ENCODE measurements at regions not wholly inside any gene's neighbourhood (a gene's known extent, or its start where the extent isn't known, plus 50 kb on each side); places are given as distances from the start of the nearest gene placed in this dataset.
A peak's percentile ranks its signal among the peaks of the same experiment; 100 is the strongest.
"Not testable (repeated sequence)": the region's sequence is repeated elsewhere in the genome, so short reads cannot be mapped to it uniquely, and the experiment has no call there.

DNA sequence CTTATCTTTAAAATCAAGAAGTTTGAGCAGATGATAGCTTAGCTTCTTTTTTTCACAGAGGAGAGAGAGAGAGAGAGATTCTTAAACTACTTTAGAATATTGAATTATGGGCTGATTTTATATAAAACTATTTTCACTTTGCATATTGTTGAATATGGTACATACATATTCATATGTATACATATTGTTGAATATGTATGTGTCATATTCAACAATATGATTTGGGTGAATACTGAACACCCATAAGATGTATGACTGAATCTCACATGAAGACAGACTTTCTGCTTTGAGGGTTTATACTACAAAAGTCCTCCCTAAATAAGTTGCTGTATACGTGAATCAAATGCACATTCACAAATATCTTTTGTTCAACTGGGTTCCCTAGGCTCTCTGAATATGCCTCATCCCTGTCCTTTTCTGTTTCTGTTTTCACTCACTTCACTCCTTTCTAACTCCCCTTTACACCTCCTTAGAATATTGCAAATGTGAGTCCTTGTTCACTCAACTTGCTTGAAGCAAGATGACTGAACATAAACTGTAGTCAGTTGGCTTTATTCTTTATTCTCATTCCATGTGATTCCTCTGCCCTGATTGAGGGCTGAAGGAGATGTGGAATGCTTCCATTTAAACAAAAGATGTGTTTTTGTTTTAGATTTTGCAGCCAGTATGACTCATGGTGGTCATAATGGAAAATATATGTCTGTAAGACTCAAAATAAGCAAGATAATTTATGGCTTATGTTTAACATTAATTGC, 225.4 kb upstream of the DAB2 start:
- no peak for DNase-seq (ENCODE audit: low spot score)

DNA sequence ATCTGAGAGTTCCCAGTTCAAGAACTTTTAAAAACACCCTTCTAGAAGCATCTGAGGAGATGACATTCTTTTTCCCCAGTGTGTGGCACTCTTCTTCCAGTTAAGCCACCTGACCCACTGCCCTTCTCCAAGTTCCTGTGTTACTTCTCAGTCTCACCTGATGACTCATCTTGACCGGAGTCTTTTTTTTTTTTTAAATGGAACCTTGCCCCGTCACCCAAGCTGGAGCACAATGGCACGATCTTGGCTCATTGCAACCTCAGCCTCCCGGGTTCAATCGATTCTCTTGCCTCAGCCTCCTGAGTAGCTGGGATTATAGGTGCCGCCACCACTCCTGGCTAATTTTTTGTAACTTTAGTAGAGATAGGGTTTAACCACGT, 224.1 kb upstream of the DAB2 start:
- DNase-seq (ENCODE audit: low spot score), result no peak

DNA sequence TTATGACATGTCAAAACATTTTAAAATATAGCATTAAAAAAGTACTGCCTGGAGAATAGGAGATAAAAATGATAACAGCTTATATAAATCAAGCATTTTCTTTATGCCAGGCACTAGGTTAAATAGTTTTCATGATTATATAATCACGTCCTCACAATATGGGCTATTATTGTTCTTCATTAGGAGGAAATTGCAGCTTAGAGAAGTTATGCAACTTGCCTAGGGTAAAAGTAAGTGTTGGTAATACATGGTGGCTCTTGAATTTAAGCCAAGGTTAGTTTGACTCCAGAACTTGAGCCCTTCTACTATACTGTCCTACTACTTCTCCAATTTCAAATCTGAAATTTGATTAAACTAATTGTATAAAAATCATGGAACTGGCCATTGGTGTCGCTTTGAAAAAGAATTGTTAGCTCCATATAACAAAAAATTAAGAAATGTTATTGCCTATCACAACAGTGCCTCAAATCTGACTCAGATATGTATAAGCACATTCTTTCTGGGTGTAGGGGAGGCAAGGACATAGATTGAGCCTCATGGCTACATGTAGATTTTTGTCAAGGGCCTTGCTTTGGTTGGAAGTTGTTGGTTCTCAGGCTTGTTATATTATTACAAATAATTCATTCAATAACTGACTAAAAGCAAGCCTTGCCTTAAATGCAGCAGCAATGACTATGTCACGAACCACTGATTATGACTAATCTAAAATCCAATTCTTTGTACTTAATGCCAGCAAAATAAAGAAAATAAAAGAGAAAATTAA, 223.5 kb upstream of the DAB2 start:
- no peak for DNase-seq (ENCODE audit: low spot score)

DNA sequence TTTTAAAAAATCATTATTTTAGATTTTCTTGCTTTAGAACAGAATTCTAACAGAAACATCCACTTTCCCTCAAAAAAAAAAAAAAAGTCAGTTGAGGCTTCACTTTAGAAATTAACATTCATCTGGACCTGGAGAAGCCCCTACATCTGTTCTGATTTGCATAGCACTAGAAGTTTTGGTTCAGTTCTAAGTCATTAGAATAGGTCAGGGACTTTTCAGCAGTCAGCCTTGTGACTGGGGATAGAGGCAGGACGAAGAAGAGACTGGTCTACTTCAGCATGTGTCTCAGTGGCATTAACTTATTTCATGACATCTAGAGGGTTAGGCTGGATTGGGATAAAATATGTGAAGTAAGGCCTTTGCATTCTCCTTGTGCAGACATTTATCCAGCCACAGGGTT, 215.8 kb upstream of the DAB2 start:
- no peak for DNase-seq (ENCODE audit: low spot score)

DNA sequence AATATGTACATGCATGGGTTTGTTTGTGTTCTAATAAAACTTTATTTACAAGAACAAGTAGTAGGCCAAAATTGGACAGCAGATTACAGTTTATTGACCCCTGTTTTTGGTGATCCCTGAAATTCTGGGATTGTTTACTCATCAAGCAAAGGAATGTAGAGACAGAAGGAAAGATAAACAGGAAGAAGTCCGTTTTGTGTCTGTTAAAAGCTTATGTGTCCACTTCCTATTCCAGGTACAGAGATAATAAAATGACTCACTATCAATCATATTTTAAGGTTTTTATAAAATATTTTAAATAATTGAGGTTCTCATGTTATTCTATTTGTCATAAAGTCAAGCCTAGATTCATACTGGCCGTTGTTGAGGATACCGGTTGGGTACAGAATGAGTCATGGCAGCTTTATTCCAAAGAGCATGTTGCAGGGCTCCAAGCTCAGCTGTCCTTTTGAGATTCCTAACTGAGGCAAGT, 214.9 kb upstream of the DAB2 start:
- no peak for DNase-seq (ENCODE audit: low spot score)

DNA sequence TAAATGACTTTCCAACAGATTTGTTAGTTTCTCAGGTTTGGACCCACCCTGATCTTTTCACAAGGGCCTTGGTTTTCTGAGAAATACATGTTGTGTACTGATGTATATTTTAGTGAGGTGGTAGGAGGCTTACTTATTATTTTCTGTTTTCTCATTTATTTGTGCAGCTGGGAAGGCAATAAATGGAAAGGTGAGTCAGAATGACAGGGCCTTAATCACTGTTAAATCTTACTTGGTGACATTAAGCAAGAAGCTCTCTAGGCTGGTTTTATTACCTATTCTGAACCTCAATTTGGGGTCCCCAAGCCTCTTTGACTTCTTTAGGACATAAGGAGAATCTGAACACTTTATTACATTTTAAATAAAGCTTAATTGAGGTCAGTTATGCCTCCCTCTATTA, 214.0 kb upstream of the DAB2 start:
- DNase-seq (ENCODE audit: low spot score), result no peak

DNA sequence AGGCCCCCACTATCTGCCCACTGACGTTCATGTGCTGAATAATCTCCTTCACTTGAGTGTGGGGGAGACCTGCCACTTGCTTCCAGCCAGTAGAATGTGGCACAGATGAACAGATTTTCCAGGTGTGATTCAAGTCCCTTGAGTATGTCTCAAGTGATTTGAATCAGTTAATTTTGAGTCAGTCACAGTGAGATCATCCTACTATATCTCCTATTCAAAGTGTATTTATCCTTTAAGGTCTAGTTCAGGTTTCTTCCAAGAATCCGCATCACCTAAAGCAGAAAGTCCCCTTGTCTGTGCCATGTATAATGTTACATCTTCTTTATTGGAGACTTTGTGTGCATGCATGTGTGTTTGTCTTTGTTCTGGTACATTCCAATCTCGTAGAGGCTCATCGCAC, 208.3 kb upstream of the DAB2 start:
- no peak for DNase-seq (ENCODE audit: low spot score)

DNA sequence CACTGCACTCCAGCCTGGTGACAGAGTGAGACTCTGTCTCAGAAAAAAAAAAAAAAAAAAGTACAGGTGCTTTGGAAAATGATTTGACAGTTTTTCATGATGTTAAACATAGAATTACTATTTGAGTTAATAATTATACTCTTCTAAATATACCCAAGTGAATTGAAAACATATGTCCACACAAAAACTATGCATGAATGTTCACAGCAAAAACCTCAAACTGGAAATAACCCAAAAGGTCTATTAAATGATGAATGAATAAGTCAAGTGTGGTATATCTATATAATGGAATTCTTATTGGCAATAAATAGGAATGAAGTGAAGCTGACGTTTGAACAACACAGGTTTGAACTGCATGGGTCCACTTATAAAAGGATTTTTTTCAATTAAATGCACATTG, 207.2 kb upstream of the DAB2 start:
- DNase-seq (ENCODE audit: low spot score), result no peak

DNA sequence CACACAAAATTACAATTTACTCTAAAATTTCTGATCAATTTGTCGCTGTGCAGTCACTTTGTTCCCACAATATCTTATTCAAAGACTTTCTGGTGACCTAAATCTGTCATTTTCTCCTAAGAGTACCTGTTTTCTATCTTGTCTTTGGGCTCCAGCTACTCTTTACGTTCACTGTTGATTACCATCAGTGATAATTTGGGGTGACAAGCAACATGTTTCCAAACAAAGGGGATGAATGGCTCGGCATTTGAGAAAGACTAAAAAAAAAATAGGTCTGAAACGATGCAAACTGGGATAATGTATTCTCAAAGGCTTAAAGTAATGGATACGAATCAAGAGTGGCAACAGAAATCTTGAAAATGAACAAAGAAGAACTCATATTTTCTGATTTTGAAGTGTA, 205.2 kb upstream of the DAB2 start:
- DNase-seq (ENCODE audit: low spot score), result no peak

GRCh38 chr5:39628348-39628747, 203.6 kb upstream of the DAB2 start:
- DNase-seq (ENCODE audit: low spot score), result no peak

DNA sequence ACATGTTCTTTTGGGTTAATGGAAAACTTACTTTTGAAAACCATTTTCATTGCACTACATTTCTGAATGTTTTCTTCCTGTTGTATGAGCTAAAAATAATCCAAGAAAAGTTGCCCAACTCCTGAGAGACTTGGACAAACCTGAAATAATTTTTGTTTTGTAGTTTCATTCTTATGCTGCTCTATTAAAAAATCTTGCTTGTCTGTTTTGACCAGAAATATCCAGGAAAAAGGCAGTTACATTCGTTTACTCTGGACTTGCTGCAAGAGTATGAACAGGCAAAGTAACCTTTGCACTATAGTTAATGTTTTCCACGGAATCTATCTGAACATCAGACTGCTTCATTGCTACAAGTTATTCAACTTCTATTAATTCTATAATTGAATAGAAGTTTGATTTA, 200.1 kb upstream of the DAB2 start:
- no peak for DNase-seq (ENCODE audit: low spot score)

DNA sequence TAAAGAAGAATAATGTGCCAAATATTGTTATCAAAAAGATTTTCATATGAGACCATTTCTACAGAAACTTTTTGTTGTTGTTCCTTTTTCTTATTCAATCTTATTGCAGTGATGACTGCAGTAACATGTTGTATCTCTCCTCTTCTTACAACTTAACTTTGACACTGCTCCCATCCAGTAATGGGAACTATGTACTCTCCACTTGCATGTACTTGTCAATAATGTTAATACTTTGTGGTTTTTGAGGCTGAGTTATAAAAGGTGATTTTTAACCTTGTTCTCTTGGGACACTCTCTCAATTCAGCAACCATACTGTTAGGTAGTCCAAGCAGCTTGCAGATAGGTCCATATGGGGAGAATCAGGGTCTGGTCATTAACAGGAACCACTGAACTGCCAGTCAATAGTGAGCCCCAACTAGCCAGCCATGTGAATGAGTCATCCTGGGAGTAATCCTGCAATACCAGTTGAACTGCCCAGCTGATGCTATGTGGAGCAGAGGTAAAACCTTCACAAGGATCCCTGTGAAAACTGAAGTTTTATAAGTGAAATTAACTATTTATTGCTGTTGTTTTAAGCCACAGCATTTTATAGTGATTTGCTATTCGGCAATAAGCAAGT, 199.6 kb upstream of the DAB2 start:
- peak; percentile 21 for DNase-seq (ENCODE audit: low spot score)

- DNase-seq (ENCODE audit: low spot score), result peak; percentile 7
Measured at GRCh38 chr5:39623291-39623865, 198.6 kb upstream of the DAB2 start.

GRCh38 chr5:39622281-39622680, 197.5 kb upstream of the DAB2 start:
- DNase-seq (ENCODE audit: low spot score), result no peak

DNA sequence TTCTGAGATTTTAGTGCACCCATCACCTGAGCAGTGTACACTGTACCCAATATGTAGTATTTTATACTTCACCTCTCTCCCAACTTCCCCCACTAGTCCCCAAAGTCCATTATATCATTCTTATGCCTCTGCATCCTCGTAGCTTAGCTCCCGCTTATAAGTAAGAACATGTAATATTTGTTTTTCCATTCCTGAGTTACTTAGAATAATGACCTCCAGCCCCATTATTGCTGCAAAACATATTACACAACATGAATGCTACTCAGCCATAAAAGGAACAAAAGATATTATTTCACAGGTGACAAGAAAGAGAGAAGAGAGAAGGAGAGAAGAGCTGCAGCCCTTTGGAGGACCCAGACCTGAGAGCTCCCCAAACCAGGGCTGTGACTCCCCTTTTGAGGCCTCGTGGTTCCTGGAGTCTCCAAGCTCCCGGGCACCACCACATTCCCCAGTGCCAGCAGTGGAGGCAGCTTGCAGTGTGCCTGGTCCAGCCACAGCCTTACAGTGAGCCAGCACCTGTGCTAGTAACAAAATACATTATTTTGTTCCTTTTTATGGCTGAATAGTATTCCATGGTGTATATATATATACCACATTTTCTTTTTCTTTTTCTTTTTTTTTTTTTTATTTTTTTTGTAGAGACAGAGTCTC, 194.5 kb upstream of the DAB2 start:
- DNase-seq (ENCODE audit: low spot score), result no peak

- DNase-seq (ENCODE audit: low spot score), result no peak
Measured at GRCh38 chr5:39618391-39618790, 193.6 kb upstream of the DAB2 start.

DNA sequence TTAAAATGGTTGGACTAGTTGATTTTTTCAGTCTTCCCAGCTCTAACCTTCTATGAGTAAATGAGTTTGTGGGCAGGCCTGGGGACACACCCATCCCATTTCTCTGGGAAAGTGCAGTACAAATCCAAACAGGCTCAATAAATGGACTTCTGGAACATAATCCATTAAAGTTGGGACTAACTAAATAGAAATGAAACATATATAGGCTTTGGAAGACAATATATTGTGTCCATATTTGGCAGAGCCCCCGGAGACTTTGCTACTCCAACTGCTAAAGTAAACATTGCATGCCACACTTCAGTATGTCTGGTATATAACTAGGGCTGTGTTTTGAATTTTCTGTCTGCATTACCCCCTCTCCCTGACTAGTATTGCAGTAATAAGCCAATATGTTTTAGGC, 191.4 kb upstream of the DAB2 start:
- DNase-seq (ENCODE audit: low spot score), result no peak

GRCh38 chr5:39611076-39611475, 186.3 kb upstream of the DAB2 start:
- DNase-seq (ENCODE audit: low spot score), result not testable (repeated sequence)

GRCh38 chr5:39608024-39608423, 183.2 kb upstream of the DAB2 start:
- no peak for DNase-seq (ENCODE audit: low spot score)

GRCh38 chr5:39606591-39606990, 181.8 kb upstream of the DAB2 start:
- DNase-seq (ENCODE audit: low spot score), result no peak

DNA sequence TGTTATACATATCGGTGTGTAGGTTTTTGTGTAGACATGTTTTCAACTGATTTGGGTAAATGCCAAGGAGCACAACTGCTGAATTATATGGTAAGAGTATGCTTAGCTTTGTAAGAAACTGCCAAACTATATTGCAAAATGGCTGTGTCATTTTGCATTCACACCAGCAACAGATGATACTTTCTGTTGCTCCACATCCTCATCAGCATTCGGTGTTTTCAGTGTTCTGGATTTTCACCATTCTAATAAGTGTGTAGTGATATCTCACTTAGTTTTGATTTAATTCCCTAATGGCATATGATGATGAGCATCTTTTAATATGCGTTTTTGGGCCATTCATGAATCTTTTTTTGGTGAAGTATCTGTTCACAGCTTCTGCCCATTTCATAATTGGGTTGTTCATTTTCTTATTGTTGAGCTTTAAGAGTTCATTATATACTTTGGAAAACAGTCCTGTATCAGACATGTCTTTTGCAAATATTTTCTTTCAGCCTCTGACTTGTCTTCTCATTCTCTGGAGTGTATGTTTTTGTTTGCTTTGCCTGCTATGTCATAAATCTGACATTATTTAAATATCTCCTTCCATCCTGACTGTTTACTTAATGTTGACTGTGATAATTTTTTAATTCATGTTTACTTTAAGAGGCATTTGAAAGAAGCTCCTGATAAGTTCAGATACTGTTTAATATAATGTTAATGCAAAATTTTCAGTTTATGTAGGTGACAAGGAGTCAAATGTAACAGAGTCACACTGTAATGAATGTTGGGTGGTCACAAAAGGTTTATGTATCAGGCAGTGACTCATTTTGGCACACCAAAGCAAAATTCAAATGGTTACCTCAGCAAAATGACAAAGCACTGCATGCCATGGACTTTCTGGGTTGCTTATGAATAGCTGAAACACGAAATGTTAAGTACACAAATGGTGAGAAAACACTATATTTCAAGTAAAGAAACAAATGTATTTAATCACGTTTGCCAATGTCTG, 181.1 kb upstream of the DAB2 start:
- DNase-seq (ENCODE audit: low spot score), result no peak

Data from AG08395 (cell line).